OCI-LY7 (cell line): ENCODE measurements at regions not wholly inside any gene's neighbourhood (a gene's known extent, or its start where the extent isn't known, plus 50 kb on each side); places are given as distances from the start of the nearest gene placed in this dataset.

Experiments used
- BruUV-seq: library from RNA; stranded (reverse); fragments of 400-500 nt; replicated peaks from 2 replicates; lab custom pipeline; 2021; lab: Mats Ljungman, UMichigan
- CTCF ChIA-PET: fragments of 300-600 bp; sonication (Branson Sonifier 250); formaldehyde crosslinking; loops from one replicate; lab custom pipeline; 2022; ENCODE audit warnings: antibody characterized with exemption; ENCODE audit not compliant: unreplicated experiment; lab: Charles Lee
- POLR2A ChIA-PET: fragments of 300-600 bp; sonication (Branson Sonifier 250); formaldehyde crosslinking; loops from one replicate; lab custom pipeline; 2022; ENCODE audit warnings: antibody characterized with exemption; lab: Charles Lee
- DNase-seq: peaks from one replicate; pipeline ENCODE4 v3.0.0-alpha.2; 2015; ENCODE audit warnings: low spot score
- H2AFZ ChIP-seq: fragments of 200-600 bp; sonication (generic), shearing (Covaris generic); 2 replicates; pipeline ENCODE4 v1.6.1; 2014; ENCODE audit warnings: mild to moderate bottlenecking, antibody characterized with exemption, low read length, moderate library complexity
- H3K27ac ChIP-seq: fragments of 200-600 bp; sonication (generic); 2 replicates; pipeline ENCODE4 v1.5.1; 2014; ENCODE audit warnings: mixed run types, low read depth, mild to moderate bottlenecking, moderate library complexity, low read length, inconsistent platforms; ENCODE audit not compliant: poor library complexity, severe bottlenecking
- H3K36me3 ChIP-seq: fragments of 200-600 bp; sonication (generic); 2 replicates; pipeline ENCODE4 v1.6.1; 2014; ENCODE audit warnings: mild to moderate bottlenecking, antibody characterized with exemption, low read length, moderate library complexity, mixed read lengths; ENCODE audit not compliant: insufficient read depth
- H3K4me1 ChIP-seq: fragments of 200-600 bp; sonication (generic); 2 replicates; pipeline ENCODE4 v1.5.1; 2014; ENCODE audit warnings: mild to moderate bottlenecking, low read length; ENCODE audit not compliant: insufficient read depth, poor library complexity, severe bottlenecking
- H3K4me2 ChIP-seq: fragments of 200-600 bp; sonication (generic); 2 replicates; pipeline ENCODE4 v1.6.1; 2014; ENCODE audit warnings: mild to moderate bottlenecking, low read length
- H3K4me3 ChIP-seq: fragments of 200-600 bp; sonication (generic); 2 replicates; pipeline ENCODE4 v1.5.1; 2014; ENCODE audit warnings: mild to moderate bottlenecking, low read depth, low read length; ENCODE audit not compliant: poor library complexity, severe bottlenecking
- H3K79me2 ChIP-seq: fragments of 200-600 bp; sonication (generic); 2 replicates; pipeline ENCODE4 v1.6.1; 2016; ENCODE audit warnings: low read depth, mild to moderate bottlenecking, low read length, moderate library complexity, mixed read lengths; ENCODE audit not compliant: insufficient read depth
- H3K9me2 ChIP-seq: fragments of 200-600 bp; sonication (generic); 2 replicates; pipeline ENCODE4 v1.6.1; 2016; ENCODE audit warnings: mild to moderate bottlenecking, low read length, mixed read lengths; ENCODE audit not compliant: insufficient read depth
- H3K9me3 ChIP-seq: fragments of 200-600 bp; sonication (generic); 2 replicates; pipeline ENCODE4 v1.6.1; 2014; ENCODE audit warnings: mild to moderate bottlenecking, mixed run types, low read length, mixed read lengths
- H4K20me1 ChIP-seq: fragments of 200-600 bp; sonication (generic); 2 replicates; pipeline ENCODE4 v1.6.1; 2014; ENCODE audit warnings: mild to moderate bottlenecking, antibody characterized with exemption, low read length, moderate library complexity, mixed read lengths; ENCODE audit not compliant: insufficient read depth
- CTCF ChIP-seq: fragments of 200-600 bp; sonication (generic); conservative IDR thresholded peaks from 2 replicates; pipeline ENCODE4 v1.5.1; 2014; ENCODE audit warnings: mild to moderate bottlenecking, antibody characterized with exemption, low read length, moderate library complexity, mixed read lengths
- EZH2phosphoT487 ChIP-seq: fragments of 200-600 bp; sonication (generic); IDR thresholded peaks from 2 replicates; pipeline ENCODE4 v1.6.1; 2018; ENCODE audit warnings: low read depth, borderline replicate concordance, mild to moderate bottlenecking, mixed run types, antibody characterized with exemption, low read length, moderate library complexity, mixed read lengths
- intact Hi-C: fragments of 100-400 bp; cut with micrococcal nuclease; formaldehyde crosslinking; loops from one replicate; pipeline ENCODE4 v1.10.0; 2022; ENCODE audit not compliant: unreplicated experiment

DNA sequence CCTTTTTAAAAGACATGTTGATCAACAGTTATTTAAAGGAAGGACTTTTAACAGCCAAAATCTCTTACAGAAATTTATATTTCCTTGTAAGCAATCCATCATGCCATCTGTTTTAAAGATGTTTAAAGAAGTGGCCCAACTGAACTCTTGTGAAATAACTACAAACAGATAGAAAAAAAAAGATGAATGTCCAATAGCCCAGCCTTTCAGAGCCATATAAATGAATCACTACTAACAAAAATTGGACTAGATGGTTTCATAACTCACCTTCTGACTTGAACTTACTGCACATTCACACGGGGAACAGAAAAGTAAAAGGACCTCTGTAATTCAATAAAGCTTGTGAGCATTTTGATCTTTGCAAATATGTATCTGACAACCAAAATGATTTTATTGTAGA lies 319.0 kb upstream of the CHAC2 start:
- no peak for TF ChIP-seq EZH2phosphoT487
- TF ChIP-seq CTCF, result no peak
- DNase-seq, result no peak
- Histone ChIP-seq H3K9me2 (no peaks in the 10 kb centered on the region), H3K27ac (no peak overlapping the region), H3K4me1 (no peaks in the 10 kb centered on the region), H3K36me3 (no peaks in the 10 kb centered on the region), H2AFZ (no peak overlapping the region), H3K4me2 (no peak overlapping the region), H3K79me2 (no peaks in the 10 kb centered on the region), H3K4me3 (no peak overlapping the region), H3K9me3 (no peaks in the 10 kb centered on the region), H4K20me1 (no peaks in the 10 kb centered on the region)
- BruUV-seq, result no TSS peak
- ChIA-PET CTCF (no interaction called here), POLR2A (no interaction called here)
- intact Hi-C loops, result no loop called here

DNA sequence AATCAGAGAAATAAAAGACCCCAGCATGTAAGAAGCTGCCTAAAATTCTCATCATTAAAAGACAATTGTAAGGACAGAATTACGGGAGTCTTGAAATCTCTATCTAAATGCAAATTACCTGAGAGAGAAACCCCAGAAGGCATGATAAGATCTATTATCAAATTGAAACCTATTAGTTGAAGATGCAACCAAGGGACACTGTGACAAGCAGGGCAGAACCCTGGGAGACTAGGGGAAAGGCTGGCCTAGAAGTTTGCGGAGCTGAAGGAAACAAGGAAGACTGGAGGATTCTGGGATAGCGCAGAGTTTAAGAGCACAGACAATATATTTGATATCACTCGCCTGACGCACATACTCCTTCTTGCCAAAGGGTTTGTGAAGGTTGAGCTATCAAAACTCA lies 319.5 kb upstream of the CHAC2 start:
- no TSS peak for BruUV-seq
- Histone ChIP-seq H4K20me1 (no peaks in the 10 kb centered on the region), H2AFZ (no peak overlapping the region), H3K36me3 (no peaks in the 10 kb centered on the region), H3K4me1 (no peaks in the 10 kb centered on the region), H3K9me2 (no peaks in the 10 kb centered on the region), H3K4me3 (no peak overlapping the region), H3K79me2 (no peaks in the 10 kb centered on the region), H3K9me3 (no peaks in the 10 kb centered on the region), H3K4me2 (no peak overlapping the region), H3K27ac (no peak overlapping the region)
- TF ChIP-seq CTCF (no peak), EZH2phosphoT487 (no peak)
- no peak for DNase-seq
- ChIA-PET CTCF (no interaction called here), POLR2A (no interaction called here)
- intact Hi-C loops, result no loop called here

DNA sequence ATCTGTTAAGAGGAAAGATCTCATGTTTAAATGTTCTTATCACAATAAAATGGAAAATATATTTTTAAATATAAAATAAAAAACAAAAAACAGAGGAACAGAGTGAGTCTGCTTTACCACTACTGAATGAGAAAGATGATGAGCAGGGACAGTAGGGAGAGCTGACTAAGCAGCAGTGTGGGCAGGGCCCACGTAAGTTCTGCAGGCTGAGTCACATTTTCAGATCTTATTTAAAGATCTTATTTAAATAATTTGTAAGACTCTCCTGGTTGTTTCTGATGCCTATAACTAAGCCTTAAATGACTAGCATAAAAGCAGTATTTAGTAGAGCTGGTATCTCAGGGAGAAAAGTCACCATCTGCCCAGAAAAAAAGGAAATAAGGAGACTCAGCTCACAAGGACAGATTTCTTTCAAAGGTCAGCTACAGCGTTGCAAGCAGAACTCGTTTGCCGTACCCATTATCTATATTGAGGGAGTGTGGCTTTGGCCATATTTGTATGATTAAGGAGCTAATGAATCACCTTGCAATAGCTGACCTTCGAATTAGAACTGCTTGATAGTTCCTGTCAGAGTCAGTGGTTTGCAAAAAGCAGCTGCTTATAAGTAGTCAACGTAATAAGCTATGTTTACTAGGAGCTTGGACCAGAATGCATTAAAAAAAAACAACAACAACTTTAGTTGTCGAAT lies 322.1 kb upstream of the CHAC2 start:
- BruUV-seq, result no TSS peak
- ChIA-PET POLR2A (interaction anchor here (0.7 to 1.1 kb wide), 3 partner anchors 15 to 657 kb away, joined by 3 to 4 read pairs (median 3); no protein-coding TSS in a partner anchor), CTCF (no interaction called here)
- intact Hi-C loops, result no loop called here
- TF ChIP-seq EZH2phosphoT487 (no peak), CTCF (no peak)
- no peaks in the 10 kb centered on the region for H3K4me1 ChIP-seq
- H3K79me2 ChIP-seq, result no peaks in the 10 kb centered on the region
- no peaks in the 10 kb centered on the region for H4K20me1 ChIP-seq
- H3K4me3 ChIP-seq, result no peak overlapping the region
- no peaks in the 10 kb centered on the region for H3K9me3 ChIP-seq
- no peak overlapping the region for H2AFZ ChIP-seq
- H3K27ac ChIP-seq, result no peak overlapping the region
- no peaks in the 10 kb centered on the region for H3K36me3 ChIP-seq
- H3K9me2 ChIP-seq, result no peaks in the 10 kb centered on the region
- H3K4me2 ChIP-seq, result no peak overlapping the region
- DNase-seq, result no peak
